HG02981 (cell line): ENCODE measurements at regions not wholly inside any gene's neighbourhood (a gene's known extent, or its start where the extent isn't known, plus 50 kb on each side); places are given as distances from the start of the nearest gene placed in this dataset.

Experiments
- ATAC-seq: cut with Tn5 transposase; IDR thresholded peaks from one replicate; pipeline ENCODE4 v1.9.1; 2021; ENCODE audit warnings: mild to moderate bottlenecking, moderate library complexity; ENCODE audit not compliant: unreplicated experiment

DNA sequence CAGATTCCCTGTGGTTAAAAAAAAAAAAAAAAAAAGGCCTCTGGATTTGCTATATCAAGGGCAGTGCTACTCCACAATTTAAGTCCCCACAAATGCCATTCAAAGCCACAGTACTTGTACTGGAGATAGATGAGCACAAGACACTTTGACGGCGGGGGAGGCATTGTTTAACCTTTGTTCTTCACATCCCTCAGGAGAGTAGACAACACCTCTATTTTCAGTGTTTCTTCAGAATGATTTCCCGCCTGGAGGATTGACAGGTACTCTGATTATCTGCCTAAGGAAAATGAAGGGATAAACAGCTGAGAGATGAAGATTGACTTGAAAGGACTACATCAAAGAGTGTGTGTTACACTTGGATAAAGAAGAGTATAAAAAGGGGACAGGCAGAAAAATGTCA lies 58.7 kb downstream of the OTOL1 start:
- no peak for ATAC-seq

DNA sequence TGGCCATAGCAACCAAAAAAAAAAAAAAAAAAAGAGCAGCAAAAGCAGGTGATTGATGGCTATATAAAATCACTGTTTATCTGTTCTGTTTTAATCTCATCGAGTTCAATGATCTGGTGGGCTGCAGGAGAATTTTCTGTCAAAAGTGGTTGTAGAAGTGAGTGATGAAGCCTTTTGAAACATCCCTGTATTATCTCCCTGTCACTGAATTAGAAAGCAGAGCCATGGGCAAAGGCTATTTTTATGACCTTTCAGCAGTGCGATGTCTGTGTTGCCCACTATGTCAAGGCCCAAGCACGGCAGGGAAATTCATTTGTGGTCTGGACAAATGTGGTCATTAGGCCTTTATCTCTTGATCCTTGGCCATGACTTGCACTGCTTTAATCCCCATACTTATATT lies 59.9 kb downstream of the OTOL1 start:
- ATAC-seq, result no peak

DNA sequence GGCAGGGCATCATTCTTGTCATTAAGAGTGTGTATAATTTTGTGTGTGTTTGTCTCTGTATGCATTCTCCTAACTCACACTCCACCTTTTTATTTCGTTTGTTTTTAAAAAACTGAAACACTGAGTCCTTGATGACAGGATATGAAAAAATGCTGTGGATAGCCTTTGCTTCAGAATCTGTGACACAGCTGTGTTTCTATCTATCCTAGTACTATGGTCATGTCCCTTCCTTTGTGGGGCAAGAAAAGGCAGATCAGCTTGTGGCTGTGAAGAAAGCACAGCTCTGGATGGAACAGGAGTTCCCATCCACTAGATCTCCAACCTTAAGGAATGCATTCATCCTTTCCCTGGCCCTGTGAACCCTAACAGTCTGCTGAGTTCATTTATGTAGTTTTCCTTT lies 60.3 kb downstream of the OTOL1 start:
- ATAC-seq, result no peak

DNA sequence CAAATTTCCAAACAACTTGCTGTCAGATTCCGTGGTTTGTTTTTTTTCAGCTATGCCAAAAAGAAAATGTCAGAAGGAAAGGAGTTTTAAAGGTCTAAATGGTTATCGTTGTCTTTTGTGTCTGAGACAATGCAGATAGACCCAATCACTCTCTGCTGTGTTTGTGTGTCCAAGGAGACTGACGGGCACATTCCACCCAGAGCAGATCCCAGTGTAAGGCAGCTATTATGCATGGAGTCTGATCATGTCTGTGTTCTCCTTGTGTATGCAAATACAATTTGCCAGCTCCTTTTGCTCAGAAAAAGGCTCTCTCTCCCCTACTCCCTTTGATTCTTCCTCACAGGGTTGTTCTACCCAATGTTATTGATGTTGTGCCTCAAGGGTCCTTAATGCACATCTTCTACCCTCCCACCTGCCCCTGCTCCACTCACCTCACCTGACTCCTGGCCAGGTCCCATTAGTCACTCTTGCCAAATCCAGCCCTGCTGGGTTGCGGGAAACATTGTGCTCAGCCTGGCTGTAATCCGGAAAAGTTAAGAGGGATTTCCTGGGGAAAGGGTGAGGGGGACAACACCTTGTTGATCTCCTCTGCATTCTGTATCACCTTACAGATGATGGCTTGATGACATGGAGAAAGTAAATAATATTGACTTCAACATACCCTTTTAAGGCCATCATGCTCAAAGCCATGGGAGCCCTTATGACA lies 61.0 kb downstream of the OTOL1 start:
- no peak for ATAC-seq

DNA sequence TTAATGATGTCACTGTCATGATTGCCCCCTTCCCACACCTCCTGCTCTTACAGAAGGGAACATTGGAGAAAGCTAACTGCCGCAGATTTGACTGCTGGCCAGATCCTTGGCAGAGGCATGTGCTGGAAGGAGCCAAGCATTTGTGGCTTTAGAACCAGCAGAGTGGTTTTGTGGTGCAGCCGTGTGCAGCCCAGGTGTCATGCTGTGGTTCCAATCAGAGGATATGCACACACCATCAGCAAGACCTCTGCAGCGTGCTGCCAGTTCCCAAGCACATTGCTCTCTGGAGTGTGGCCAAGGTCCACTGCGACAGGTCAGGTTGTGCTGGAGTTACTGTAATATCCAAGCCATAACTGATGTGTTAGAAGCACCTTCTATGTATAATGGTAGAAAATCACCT lies 61.6 kb downstream of the OTOL1 start:
- no peak for ATAC-seq

DNA sequence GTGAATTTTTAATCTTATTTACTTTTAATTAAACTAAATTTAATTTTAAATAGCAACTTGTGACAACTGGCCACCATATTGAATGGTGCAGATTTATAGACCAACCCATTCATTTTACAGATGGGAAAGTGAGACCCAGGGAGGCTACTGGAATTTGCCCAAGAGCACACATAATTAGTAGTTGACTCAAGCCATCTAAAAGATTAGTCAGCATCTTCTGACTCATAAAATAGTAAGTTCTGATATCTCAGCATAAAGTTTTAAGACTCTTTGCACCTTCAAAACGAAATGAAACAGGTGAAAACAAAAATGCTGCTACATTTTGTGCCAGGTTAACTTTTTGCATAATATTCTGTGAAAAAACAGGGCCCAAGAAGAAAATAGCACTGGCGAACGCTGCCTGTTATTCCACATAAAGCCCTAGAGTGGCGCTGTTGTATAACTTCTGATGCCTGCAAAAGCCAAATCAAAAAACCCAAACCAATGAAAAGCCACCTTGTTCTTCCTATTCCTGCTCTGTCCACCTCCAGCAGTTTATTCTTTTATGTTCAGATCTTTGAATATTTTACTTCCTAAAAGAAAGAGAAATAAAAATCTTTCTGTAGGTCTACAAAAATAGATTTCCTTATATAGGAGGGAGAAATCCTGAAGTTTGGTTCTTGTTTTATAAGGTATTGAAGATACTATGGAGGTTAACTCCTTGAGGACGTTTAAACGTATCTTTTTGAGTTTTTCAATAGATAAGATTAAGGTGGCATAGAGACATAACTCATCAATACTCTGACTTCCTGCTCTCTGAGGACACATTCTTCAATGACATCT lies 62.8 kb downstream of the OTOL1 start:
- ATAC-seq, result peak; percentile 55

DNA sequence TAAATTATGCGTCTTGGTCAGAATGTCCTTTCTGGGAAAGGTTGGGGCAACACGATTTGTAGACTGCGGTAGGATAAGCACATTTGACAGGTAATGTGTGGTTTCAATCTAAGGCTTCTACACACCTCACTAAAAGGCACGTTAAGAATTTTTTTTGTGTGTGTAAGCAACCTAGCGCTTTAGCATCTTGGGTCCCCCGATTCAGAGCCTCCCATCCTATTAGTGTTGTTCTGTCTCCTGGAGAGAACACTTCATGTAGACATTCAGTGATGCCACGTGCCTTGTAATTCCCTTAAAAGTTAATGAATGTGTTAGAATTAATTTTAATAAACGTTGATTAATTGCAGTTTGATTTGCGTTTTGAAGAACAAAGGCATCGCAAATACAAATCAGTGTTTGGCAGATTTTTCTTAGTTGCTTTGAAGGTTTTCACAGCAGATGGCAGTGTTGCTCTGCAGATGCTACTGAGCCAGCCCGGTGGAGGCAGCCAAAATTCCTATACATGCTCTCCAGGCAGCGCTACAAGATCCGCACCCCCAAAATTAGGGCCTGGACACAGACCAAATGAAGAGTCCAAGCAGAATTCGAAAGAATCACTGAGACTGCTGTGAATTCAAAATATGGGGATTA lies 63.5 kb downstream of the OTOL1 start:
- no peak for ATAC-seq

DNA sequence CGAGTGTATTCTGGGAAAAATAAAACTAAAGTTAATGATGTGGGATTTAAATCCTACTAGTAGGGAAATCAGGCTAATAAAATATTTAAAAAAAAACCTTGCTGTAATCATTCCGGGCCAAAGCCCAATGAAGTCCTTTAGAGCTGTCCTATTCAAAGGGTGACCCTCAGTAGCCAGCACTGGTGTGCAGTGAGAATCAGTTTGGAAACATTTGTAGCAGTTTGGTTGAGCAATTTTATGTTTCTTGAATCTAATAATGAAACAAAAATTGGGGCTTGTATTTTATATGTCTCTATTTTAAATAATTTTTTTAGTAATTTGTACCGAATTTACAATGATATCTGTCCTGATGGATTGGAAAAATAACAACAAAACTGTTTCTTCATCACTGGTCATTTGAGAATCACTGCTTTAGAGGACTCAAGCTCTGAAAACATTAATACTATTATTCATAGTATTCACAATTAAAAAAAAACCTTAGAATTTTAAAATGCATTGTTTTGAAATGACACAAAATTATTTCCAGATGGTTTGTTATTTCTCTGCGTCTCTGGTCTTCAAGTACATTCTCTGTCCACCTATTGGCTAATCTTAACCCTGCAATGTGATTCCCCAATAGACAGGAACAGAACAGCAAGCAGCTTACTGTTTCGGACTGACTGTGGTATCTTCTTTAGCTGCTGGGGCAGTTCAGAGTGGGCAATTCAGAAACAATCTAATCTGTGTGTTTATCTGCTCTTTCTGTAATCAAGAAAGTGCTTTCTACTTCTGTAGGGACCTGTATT lies 71.2 kb downstream of the OTOL1 start:
- no peak for ATAC-seq

DNA sequence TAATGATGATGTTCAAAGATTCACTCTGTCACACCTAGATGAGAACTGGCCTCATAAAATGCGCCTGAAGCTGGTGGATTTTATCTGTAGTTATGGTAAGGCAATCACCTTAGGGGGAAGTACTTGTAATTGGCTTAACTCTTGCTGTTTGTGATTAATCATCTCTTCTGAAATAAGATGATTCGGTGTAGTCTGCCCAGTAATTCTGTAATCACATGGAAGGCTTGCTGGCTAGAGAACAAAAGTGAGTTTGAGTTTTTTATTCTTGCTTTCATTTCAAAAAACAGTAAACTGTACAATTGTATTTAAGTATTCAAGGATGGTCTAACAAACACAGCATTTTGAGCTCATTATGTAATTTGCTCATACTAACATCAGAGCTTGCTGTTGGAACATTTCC lies 72.1 kb downstream of the OTOL1 start:
- no peak for ATAC-seq

DNA sequence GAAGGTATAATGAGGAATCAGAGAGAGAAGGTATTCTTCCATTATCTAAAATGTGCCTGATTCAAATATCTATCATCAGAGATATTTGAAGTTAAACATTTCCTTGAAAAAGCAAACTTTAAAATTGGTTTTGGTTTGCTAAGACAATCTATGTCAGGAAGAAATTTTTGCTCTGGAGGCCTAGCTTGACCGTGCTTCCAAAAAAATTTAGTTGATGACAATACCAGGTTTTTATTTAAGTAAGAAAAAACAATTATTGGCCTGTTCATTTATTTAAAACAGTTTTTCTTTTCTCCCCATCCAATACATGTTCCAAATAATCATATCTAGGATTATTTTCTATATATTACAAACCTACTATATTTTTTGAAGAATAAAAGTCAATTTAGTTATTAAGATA lies 75.3 kb downstream of the OTOL1 start:
- no peak for ATAC-seq

DNA sequence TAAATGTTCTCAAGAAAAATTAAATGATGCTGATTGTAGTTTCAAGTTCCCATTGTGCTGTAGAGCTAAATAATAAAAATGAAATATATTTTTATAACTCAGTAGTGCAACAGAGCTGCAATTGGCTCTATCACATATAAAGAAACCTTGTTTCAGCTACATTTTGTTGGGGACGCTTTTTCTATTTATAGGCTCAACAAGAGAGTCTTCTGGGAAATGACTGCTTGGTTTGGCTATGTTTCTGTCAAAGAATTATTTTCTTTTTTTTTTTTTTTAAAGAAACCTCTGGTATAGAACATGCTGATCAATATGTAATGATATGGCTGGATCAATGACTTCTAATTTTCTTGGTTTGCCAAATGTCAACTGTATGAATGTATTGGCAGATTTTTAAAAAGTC lies 76.5 kb downstream of the OTOL1 start:
- no peak for ATAC-seq

DNA sequence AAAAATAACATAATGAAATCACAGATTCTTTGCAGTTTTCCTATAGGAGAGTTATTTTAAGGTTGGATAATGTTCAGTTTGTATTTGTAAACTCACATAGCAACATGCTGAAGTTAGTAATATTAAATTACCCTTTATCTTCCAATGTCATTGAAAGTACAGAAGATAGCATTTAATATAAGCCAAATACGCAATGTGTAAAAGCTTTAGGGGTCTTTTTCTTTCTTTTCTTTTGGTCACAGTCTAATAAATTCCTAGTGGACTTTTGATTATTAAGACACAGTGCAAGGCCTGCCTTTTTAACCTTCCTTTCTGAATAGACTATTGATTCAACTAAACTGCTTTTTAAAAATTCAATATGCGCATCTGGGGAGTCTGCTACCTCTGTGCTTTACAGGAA lies 79.3 kb downstream of the OTOL1 start:
- no peak for ATAC-seq

DNA sequence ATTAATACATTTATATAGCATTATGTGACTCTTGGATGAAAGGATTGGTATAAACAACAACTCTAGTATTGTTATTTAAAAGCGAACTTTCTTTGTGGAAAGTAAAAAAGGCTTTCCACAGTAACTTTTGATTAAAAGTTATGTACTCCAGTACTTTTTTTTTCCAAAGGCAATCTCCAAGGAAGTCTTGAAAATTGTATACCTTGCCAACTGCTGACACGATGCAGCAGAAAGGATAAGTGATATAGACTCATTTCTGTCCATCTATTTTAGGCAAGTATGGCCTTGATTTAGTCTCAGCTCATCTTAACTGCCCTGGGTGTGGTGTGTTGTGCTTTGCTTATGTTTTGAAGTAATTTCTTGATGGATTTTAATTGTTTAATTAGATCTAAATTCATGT lies 79.7 kb downstream of the OTOL1 start:
- ATAC-seq, result no peak

DNA sequence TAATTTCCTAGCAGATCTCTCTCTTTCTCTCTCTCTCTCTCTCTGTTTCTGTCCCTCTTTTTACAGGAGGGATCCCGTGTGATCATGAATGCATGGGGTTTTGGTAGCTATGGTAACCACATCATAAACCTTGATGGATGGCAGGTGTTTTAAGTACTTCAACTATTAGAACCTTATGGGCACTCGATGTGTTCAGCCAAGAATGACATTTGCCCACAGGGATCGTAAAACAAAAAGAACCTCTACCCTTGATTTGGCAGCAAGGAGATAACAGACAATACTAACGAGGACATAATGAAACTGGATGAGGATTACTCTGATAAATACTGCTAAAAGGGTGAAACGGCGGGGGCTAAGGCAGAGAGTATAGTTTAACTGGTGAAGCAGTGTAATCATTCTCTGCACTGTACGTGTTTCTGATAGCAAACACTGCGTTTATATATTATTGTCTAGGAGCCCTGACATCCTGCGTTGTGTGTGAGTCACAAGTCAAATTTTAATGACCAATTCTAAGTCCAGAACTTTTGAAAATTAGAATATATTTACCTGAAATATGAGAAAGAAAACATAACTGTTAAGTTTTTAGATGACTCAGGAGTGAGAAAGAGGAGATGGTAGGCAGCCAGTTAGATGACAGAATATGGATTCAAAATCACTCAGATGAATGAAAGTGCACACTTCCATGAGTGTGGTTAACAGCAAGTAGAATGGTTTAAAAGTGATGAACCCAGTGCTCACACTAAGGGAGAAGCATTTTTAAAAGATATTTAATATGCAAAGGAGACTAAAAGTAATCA lies 80.3 kb downstream of the OTOL1 start:
- ATAC-seq, result no peak

DNA sequence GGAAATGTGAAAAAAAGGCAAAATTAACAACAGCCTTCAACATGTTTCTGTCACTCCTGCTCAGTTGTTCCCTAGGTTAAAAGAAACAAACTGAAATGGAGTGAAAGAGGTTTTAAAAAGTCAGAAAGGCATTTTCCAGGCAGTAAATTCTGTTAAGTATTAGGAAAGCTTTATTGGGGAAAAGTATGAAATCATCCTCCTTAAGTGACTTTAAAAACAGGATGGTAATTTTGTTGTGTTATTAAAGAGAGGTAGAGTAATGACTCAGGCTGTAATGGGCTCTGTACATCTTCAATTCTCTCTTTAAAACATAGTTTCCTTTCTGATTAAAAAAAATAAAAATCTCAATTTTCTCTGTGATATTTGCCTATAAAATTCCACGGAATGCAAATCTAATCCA lies 81.1 kb downstream of the OTOL1 start:
- ATAC-seq, result no peak

DNA sequence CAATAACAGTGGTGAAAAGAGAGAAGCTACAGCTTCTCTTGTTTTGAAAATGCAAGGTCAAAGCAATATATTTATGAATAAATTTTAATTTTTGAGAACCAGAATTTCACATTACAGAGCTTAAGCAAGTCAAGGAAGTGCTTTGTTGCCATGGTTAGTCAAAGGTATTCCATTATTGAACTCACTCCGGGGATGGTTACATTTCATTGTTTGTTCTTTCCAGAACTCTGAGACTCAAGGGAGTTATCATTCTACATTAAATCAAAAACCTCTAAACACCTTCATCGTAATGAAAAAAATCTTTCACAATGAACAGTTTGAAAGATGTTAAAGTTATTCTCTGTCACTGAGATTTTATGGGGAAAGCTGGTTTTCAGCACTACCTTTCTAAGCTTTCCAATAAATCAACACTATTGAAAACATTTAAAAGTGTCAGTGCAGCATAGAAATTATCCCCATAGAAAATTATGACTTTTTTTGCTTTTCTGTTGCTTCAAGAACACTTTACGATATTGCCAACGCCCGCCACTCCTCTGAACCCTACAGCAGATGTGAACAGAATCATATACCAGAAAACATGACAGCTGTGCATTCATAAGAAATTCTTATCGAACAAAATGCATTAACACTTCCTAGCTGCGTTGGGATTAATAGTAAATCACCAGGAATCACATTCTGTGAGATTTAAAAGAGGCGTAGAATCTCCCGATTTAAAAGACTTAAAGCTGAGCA lies 83.0 kb downstream of the OTOL1 start:
- no peak for ATAC-seq

DNA sequence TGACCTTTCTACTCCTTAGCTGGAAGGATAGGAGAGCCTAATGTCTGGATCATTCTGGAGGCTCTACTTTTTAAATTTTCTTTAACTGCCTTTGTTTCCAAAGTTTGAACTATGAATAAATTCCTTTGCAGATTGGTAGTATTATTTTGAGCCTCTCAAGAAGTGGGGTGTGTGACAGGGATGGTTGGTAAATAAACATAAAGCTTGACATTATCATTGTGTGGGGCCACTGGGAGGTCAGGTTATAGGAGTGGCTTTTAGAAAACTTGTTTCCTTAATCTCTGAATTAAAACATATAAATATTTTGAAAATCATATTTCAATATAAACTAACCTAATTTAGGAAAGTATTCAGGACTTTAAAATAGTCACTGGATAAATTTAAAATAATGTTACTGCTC lies 89.3 kb downstream of the OTOL1 start:
- ATAC-seq, result no peak

DNA sequence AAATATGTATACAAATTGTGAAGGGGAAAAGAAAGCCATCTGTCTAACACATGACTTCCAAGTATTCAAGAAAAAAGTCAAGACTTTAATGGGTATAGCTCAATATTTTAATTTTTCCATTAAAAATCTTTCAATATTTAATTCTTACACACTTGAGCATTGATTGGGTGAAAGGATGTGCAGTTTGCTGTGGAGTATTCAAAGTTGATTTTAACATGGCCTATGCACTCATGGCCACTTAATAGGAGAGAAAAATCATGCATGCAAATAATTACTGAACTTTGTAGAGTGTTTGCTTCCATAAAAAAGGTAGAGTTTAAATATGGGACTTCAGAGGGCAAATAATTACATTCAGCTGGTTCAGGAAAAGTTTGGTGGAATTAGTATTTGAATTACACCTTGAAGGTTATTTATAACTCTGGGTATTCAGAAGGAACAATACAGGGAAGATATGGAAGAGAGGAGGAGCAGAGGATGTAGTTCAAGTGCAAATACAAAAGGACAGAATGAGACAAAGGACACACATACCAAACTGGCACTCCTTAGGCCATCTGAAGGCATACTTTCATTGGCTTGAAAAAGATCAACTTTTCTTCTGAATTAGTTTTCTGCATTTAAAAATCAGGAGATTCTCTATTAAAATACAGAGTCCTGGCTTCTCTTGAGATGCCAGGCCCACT lies 90.1 kb downstream of the OTOL1 start:
- no peak for ATAC-seq

DNA sequence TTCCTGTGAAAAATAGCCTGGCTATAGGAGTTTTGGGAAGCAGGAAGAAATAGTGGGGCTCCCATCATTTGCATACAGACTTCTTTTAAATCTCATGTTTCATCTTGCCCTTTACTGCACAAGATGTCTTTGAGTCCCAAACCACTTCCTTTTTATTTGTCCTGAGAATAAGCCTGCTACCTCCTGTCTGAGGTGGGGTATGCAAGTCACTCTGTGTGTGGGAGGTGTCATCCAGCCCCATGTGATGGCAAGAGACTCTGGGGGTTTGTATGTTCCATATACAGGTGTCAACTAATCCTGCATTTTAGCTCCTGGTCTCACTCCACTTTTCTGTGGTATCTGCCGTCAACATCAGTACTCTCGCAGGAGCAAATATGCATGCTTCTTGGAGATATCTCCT lies 102.0 kb downstream of the OTOL1 start:
- no peak for ATAC-seq
